A673 (cell line): ENCODE measurements at regions not wholly inside any gene's neighbourhood (a gene's known extent, or its start where the extent isn't known, plus 50 kb on each side); places are given as distances from the start of the nearest gene placed in this dataset.

Source experiments
- BruUV-seq: library from RNA; stranded (reverse); fragments of 400-500 nt; replicated peaks from 2 replicates; lab custom pipeline; 2021; lab: Mats Ljungman, UMichigan
- CTCF ChIA-PET: fragments of 300-600 bp; sonication (Branson Sonifier 250); formaldehyde crosslinking; loops from one replicate; lab custom pipeline; 2022; ENCODE audit warnings: antibody characterized with exemption; lab: Charles Lee
- POLR2A ChIA-PET: fragments of 300-600 bp; sonication (Branson Sonifier 250); formaldehyde crosslinking; loops from one replicate; lab custom pipeline; 2022; ENCODE audit warnings: antibody characterized with exemption; ENCODE audit not compliant: low non-redundant PET; lab: Charles Lee
- DNase-seq: peaks from one replicate; pipeline ENCODE4 v3.0.0-alpha.2; 2015; ENCODE audit warnings: low spot score
- H3K27ac ChIP-seq: fragments of 200-600 bp; sonication (generic); 2 replicates; pipeline ENCODE4 v1.5.1; 2016; ENCODE audit warnings: mixed run types, low read depth, mild to moderate bottlenecking, mixed read lengths, antibody characterized with exemption, low read length; ENCODE audit not compliant: poor library complexity, severe bottlenecking
- H3K27me3 ChIP-seq: fragments of 200-600 bp; sonication (generic); replicated peaks from 2 replicates; pipeline ENCODE4 v1.6.1; 2017; ENCODE audit warnings: mixed run types, low read depth, mild to moderate bottlenecking, mixed read lengths, antibody characterized with exemption, low read length; ENCODE audit not compliant: insufficient read depth, poor library complexity
- H3K36me3 ChIP-seq: fragments of 200-600 bp; sonication (generic); 2 replicates; pipeline ENCODE4 v1.6.1; 2016; ENCODE audit warnings: mixed run types, mild to moderate bottlenecking, mixed read lengths, antibody characterized with exemption, low read length; ENCODE audit not compliant: insufficient read depth, poor library complexity, severe bottlenecking
- H3K4me1 ChIP-seq: fragments of 200-600 bp; sonication (generic); 2 replicates; pipeline ENCODE4 v1.6.1; 2017; ENCODE audit warnings: mixed run types, mild to moderate bottlenecking, mixed read lengths, antibody characterized with exemption, low read length; ENCODE audit not compliant: insufficient read depth, poor library complexity, severe bottlenecking
- H3K4me3 ChIP-seq: fragments of 200-600 bp; sonication (generic); 2 replicates; pipeline ENCODE4 v1.5.1; 2016; ENCODE audit warnings: low read depth, mixed run types, mild to moderate bottlenecking, mixed read lengths, low read length; ENCODE audit not compliant: poor library complexity, severe bottlenecking
- H3K9me3 ChIP-seq: fragments of 200-600 bp; sonication (generic); 2 replicates; pipeline ENCODE4 v1.6.1; 2016; ENCODE audit warnings: mixed run types, low read depth, mild to moderate bottlenecking, mixed read lengths, antibody characterized with exemption, low read length; ENCODE audit not compliant: poor library complexity, severe bottlenecking
- EZH2 ChIP-seq: fragments of 200-600 bp; sonication (generic); IDR thresholded peaks from 2 replicates; pipeline ENCODE4 v1.6.1; 2017; ENCODE audit warnings: borderline replicate concordance, low read depth, mild to moderate bottlenecking, mixed read lengths, antibody characterized with exemption, low read length; ENCODE audit not compliant: poor library complexity, severe bottlenecking
- intact Hi-C: fragments of 100-400 bp; cut with micrococcal nuclease; formaldehyde crosslinking; loops from one replicate; pipeline ENCODE4 v1.10.0; 2022; ENCODE audit not compliant: unreplicated experiment
- TF ChIP-seq, protein P1 (sequence below): fragments of 300-800, 200-600 bp; sonication (generic); conservative IDR thresholded peaks from 2 replicates; pipeline ENCODE4 v1.5.1; 2017; ENCODE audit warnings: low read depth, mild to moderate bottlenecking, antibody characterized with exemption, low read length, moderate library complexity, mixed read lengths

DNA sequence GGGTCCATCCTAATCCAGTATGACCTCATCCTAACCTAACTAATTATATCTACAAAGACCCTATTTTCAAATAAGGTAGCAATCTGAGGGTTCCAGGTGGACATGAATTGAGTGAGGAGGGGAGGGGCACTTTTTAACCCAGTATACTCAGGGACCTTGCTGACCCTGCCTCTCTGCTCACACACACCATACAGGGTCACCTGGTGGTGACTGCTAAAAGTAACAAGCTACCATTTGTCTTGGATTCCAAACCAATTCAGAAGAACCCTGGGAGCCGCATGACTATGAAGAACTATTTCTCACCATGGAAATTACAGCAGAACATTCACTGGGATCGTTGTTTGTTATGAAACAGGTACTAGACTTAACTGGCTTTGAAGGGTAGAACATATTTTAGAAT, 151.9 kb downstream of the LACC1 start:
- H3K36me3 ChIP-seq, result no peaks in the 10 kb centered on the region
- no peaks in the 10 kb centered on the region for H3K4me1 ChIP-seq
- CTCF ChIA-PET, result no interaction called here
- no TSS peak for BruUV-seq
- no peak overlapping the region for H3K27ac ChIP-seq
- no peak for DNase-seq
- no peak overlapping the region for H3K4me3 ChIP-seq
- no peaks in the 10 kb centered on the region for H3K27me3 ChIP-seq
- TF ChIP-seq, protein P1, sequence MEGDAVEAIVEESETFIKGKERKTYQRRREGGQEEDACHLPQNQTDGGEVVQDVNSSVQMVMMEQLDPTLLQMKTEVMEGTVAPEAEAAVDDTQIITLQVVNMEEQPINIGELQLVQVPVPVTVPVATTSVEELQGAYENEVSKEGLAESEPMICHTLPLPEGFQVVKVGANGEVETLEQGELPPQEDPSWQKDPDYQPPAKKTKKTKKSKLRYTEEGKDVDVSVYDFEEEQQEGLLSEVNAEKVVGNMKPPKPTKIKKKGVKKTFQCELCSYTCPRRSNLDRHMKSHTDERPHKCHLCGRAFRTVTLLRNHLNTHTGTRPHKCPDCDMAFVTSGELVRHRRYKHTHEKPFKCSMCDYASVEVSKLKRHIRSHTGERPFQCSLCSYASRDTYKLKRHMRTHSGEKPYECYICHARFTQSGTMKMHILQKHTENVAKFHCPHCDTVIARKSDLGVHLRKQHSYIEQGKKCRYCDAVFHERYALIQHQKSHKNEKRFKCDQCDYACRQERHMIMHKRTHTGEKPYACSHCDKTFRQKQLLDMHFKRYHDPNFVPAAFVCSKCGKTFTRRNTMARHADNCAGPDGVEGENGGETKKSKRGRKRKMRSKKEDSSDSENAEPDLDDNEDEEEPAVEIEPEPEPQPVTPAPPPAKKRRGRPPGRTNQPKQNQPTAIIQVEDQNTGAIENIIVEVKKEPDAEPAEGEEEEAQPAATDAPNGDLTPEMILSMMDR, result no peak
- no peak for TF ChIP-seq EZH2
- intact Hi-C loops, result no loop called here
- no peaks in the 10 kb centered on the region for H3K9me3 ChIP-seq
- POLR2A ChIA-PET, result no interaction called here

DNA sequence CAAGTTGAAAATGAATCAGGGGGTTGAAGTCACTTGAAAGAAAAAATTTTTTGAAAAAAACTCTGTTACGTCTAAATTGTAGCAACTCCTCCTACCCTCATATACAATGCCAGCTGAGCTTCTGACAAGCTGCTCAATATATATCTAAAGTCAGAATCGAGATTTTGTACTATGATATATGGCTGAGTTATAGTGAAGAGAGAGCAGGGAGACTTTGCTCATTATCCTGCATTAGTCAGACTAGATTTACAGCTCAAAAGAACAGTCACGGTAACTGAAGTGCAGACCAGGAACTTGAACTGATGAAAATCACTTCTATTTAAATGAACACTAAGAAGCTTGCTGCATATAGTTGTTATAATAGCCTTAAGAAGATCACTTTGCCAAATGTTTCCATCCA, 153.1 kb downstream of the LACC1 start:
- H3K27me3 ChIP-seq, result no peaks in the 10 kb centered on the region
- no peak for DNase-seq
- no peak overlapping the region for H3K27ac ChIP-seq
- no peak overlapping the region for H3K4me3 ChIP-seq
- BruUV-seq, result no TSS peak
- H3K4me1 ChIP-seq, result no peaks in the 10 kb centered on the region
- POLR2A ChIA-PET, result no interaction called here
- CTCF ChIA-PET, result no interaction called here
- TF ChIP-seq, protein P1, result no peak
- no peak for TF ChIP-seq EZH2
- intact Hi-C loops, result no loop called here
- H3K9me3 ChIP-seq, result no peaks in the 10 kb centered on the region
- no peaks in the 10 kb centered on the region for H3K36me3 ChIP-seq

DNA sequence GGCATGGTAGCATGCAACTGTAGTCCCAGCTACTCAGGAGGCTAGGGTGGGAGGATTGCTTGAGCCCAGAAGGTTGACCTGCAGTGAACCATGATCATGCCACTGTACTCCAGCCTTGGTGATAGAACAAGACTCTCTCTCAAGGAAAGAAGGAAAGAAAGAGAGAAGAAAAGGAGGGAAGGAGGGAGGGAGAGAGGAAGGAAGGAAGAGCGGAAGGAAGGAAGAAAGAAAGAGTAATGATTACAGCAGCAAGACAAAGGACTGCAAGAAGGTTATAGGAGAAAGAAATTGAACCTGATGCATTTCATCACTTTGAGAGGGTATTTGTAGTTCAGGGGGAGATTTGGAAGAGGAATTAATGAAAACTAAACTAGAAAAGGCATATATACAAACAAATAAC, 155.7 kb downstream of the LACC1 start:
- POLR2A ChIA-PET, result no interaction called here
- intact Hi-C loops, result no loop called here
- CTCF ChIA-PET, result no interaction called here

More for the DNA sequence above, 155.7 kb downstream of the LACC1 start:
- BruUV-seq, result no TSS peak
- Histone ChIP-seq H3K36me3 (no peaks in the 10 kb centered on the region), H3K9me3 (no peaks in the 10 kb centered on the region), H3K27me3 (no peaks in the 10 kb centered on the region), H3K4me3 (no peak overlapping the region), H3K27ac (no peak overlapping the region), H3K4me1 (no peaks in the 10 kb centered on the region)
- TF ChIP-seq, protein P1, result no peak
- no peak for TF ChIP-seq EZH2
- no peak for DNase-seq
